ENCODE measurements at regions not wholly inside any gene's neighbourhood (a gene's known extent, or its start where the extent isn't known, plus 50 kb on each side); places are given as distances from the start of the nearest gene placed in this dataset.
A peak's percentile ranks its signal among the peaks of the same experiment; 100 is the strongest.

GRCh38 chr9:88748566-88749261 is 213.7 kb downstream of the NXNL2 start:
- Histone ChIP-seq H2AK5ac (ENCODE audit: insufficient read length, low read length) (no peak overlapping the region), H3K4ac (ENCODE audit: low read depth, low read length) (no peak overlapping the region), H3K4me2 (ENCODE audit: insufficient read depth, insufficient read length, low read length) (no peak overlapping the region), H3K23ac (ENCODE audit: insufficient read length, low read depth, low read length) (no peak overlapping the region), H2BK15ac (ENCODE audit: low read depth, low read length) (no peak overlapping the region), H3K27ac (ENCODE audit: insufficient read length, low read depth, low read length) (no peak overlapping the region), H3K9me3 (ENCODE audit: control insufficient read depth, low read depth, low read length) (no peaks in the 10 kb centered on the region), H2BK12ac (ENCODE audit: insufficient read length, low read depth, low read length) (no peak overlapping the region), H3K9ac (ENCODE audit: extremely low read depth, insufficient read length, low read length) (no peak overlapping the region), H3K79me2 (ENCODE audit: insufficient read depth, low read length) (no peaks in the 10 kb centered on the region), H3K18ac (ENCODE audit: insufficient read length, low read depth, low read length) (no peak overlapping the region), H4K5ac (ENCODE audit: insufficient read length, low read depth, low read length) (no peak overlapping the region), H2BK120ac (ENCODE audit: low read depth, low read length, poor library complexity, severe bottlenecking) (no peak overlapping the region), H3K79me1 (ENCODE audit: insufficient read depth, low read depth, low read length, poor library complexity, severe bottlenecking) (no peaks in the 10 kb centered on the region), H4K20me1 (ENCODE audit: control insufficient read depth, insufficient read depth, insufficient read length) (no peaks in the 10 kb centered on the region), H2AFZ (ENCODE audit: low read length) (no peak overlapping the region), H2BK5ac (ENCODE audit: insufficient read length, low read length) (no peak overlapping the region), H3K27me3 (ENCODE audit: insufficient read depth, low read length) (no peaks in the 10 kb centered on the region), H3K14ac (ENCODE audit: insufficient read depth, low read length) (no peak overlapping the region), H3K4me1 (ENCODE audit: insufficient read depth, low read length) (peaks cover 2% of the 10 kb centered on the region; the same call in 1 of the 2 replicates), H3T11ph (ENCODE audit: low read length) (no peak overlapping the region), H4K8ac (replicated peaks; ENCODE audit: insufficient read length, low read depth, low read length) (no peak overlapping the region), H2BK20ac (ENCODE audit: low read depth, low read length, poor library complexity, severe bottlenecking) (no peak overlapping the region), H3K56ac (ENCODE audit: insufficient read length, low read depth, low read length) (no peak overlapping the region), H4K91ac (ENCODE audit: insufficient read length, low read depth, low read length) (no peak overlapping the region), H3K23me2 (ENCODE audit: insufficient read length, low read depth, low read length, poor library complexity, severe bottlenecking) (no peaks in the 10 kb centered on the region)
- TF ChIP-seq CTCF (conservative IDR thresholded peaks at IDR 0.05), result no peak
- H3K4me1 Mint-ChIP-seq, result peaks cover 34 to 35% of the 10 kb centered on the region in 2 experiments
- H3K4me3 Mint-ChIP-seq, result no peak overlapping the region
- H3K36me3 Mint-ChIP-seq (ENCODE audit: insufficient read depth in 1 of 3, low read depth in 3 of 3), result no peaks in the 10 kb centered on the region; a peak in 3 of 7 replicates
- peak overlapping the region in 1 of 3 experiments; percentile 27; a peak in 1 of 7 replicates for H3K27ac Mint-ChIP-seq
- no peaks in the 10 kb centered on the region; the same call in 1 of the 2 replicates for H3K27me3 Mint-ChIP-seq (ENCODE audit: low read depth)
- no CpG with 5 or more reads among the region's 5 CpGs for WGBS (ENCODE audit: extremely low coverage, insufficient read length, low lambda C conversion rate)
- H3K9me3 Mint-ChIP-seq, result no peaks in the 10 kb centered on the region; a peak in 2 of 5 replicates
- DNase-seq, result no peak

All from H9 (cell line).